Adrenal gland (tissue), 5 donors: ENCODE measurements at regions not wholly inside any gene's neighbourhood (a gene's known extent, or its start where the extent isn't known, plus 50 kb on each side); places are given as distances from the start of the nearest gene placed in this dataset.

ENCODE experiments used
- CTCF ChIP-seq, 6 experiments: fragments of 450-650 bp in 4 of 6; fragments of 200-600 bp in 2 of 6; sonication (generic) in 1 of 6; IDR thresholded peaks; 1 replicate in 5 of 6; 2 replicates in 1 of 6; pipeline versions ENCODE4 v1.5.1 to v1.8.0; 2016 to 2021; ENCODE audit warnings: antibody characterized with exemption in 6 of 6, mild to moderate bottlenecking in 2 of 6, moderate library complexity in 1 of 6
- POLR2A ChIP-seq, 2 donors: fragments of 450-650 bp; IDR thresholded peaks; one replicate each; pipeline ENCODE4 v1.6.1; 2017; ENCODE audit warnings: antibody characterized with exemption in 2 of 2, mild to moderate bottlenecking in 2 of 2, moderate library complexity in 1 of 2
- donor health status: DM: no; HTN: no; CAD: no.

- TF ChIP-seq CTCF (IDR thresholded peaks at IDR 0.05) = no peak
- no peak for TF ChIP-seq POLR2A (IDR thresholded peaks at IDR 0.05)
Measured at GRCh38 chr5:147985608-147986007, 78.2 kb upstream of the SPINK5 start.
